PC-3 (cell line): ENCODE measurements at regions not wholly inside any gene's neighbourhood (a gene's known extent, or its start where the extent isn't known, plus 50 kb on each side); places are given as distances from the start of the nearest gene placed in this dataset.

ENCODE experiments used
- ATAC-seq: fragments of 200-7000 bp; cut with Tn5 transposase; 2 replicates; pipeline ENCODE4 v1.9.1; 2020; ENCODE audit warnings: mild to moderate bottlenecking, moderate library complexity
- BruUV-seq: library from RNA; stranded (reverse); fragments of 400-500 nt; replicated peaks from 2 replicates; lab custom pipeline; 2021; lab: Mats Ljungman, UMichigan
- CTCF ChIA-PET: fragments of 300-600 bp; sonication (Branson Sonifier 250); formaldehyde crosslinking; loops from one replicate; lab custom pipeline; 2022; ENCODE audit warnings: antibody characterized with exemption; lab: Charles Lee
- POLR2A ChIA-PET: fragments of 300-600 bp; sonication (Branson Sonifier 250); formaldehyde crosslinking; loops from one replicate; lab custom pipeline; 2022; ENCODE audit warnings: antibody characterized with exemption; ENCODE audit not compliant: unreplicated experiment; lab: Charles Lee
- DNase-seq: peaks from one replicate; pipeline ENCODE4 v3.0.0-alpha.2; 2015
- H2AFZ ChIP-seq: fragments of 300-600 bp; sonication (generic); 2 replicates; pipeline ENCODE4 v1.6.0; 2016; ENCODE audit warnings: antibody characterized with exemption, low read length
- H3F3A ChIP-seq: fragments of 300-600 bp; sonication (generic); one replicate; pipeline ENCODE4 v1.6.0; 2017; ENCODE audit warnings: antibody characterized with exemption, low read length, control low read depth, mild to moderate bottlenecking; ENCODE audit not compliant: unreplicated experiment
- H3K27ac ChIP-seq: fragments of 300-600 bp; sonication (generic); 2 replicates; pipeline ENCODE4 v1.5.1; 2016; ENCODE audit warnings: mild to moderate bottlenecking, low read length
- H3K27me3 ChIP-seq: fragments of 300-600 bp; sonication (generic); 2 replicates; pipeline ENCODE4 v1.6.1; 2016; ENCODE audit warnings: low read length, mixed read lengths
- H3K36me3 ChIP-seq: fragments of 300-600 bp; sonication (generic); 2 replicates; pipeline ENCODE4 v1.6.1; 2016; ENCODE audit warnings: low read depth, mixed run types, low read length, mixed read lengths
- H3K4me1 ChIP-seq: fragments of 300-600 bp; sonication (generic); 2 replicates; pipeline ENCODE4 v1.5.1; 2016; ENCODE audit warnings: low read length; ENCODE audit not compliant: insufficient read depth
- H3K4me2 ChIP-seq: fragments of 300-600 bp; sonication (generic); 2 replicates; pipeline ENCODE4 v1.6.0; 2016; ENCODE audit warnings: low read length
- H3K4me3 ChIP-seq: fragments of 300-600 bp; sonication (generic); 2 replicates; pipeline ENCODE4 v1.5.1; 2016; ENCODE audit warnings: mild to moderate bottlenecking, low read length, mixed read lengths
- H3K79me2 ChIP-seq: fragments of 300-600 bp; sonication (generic); 2 replicates; pipeline ENCODE4 v1.6.1; 2017; ENCODE audit warnings: low read length, mixed read lengths
- H3K9ac ChIP-seq: fragments of 300-600 bp; sonication (generic); 2 replicates; pipeline ENCODE4 v1.6.0; 2016; ENCODE audit warnings: mild to moderate bottlenecking, low read length
- H3K9me2 ChIP-seq: fragments of 300-600 bp; sonication (generic); replicated peaks from 2 replicates; pipeline ENCODE4 v1.6.1; 2016; ENCODE audit warnings: mixed run types, low read length, mixed read lengths
- H3K9me3 ChIP-seq: fragments of 300-600 bp; sonication (generic); 2 replicates; pipeline ENCODE4 v1.6.1; 2016; ENCODE audit warnings: low read length, mixed read lengths
- H4K20me1 ChIP-seq: fragments of 300-600 bp; sonication (generic); 2 replicates; pipeline ENCODE4 v1.6.1; 2016; ENCODE audit warnings: low read length, mixed read lengths
- EZH2 ChIP-seq: fragments of 300-600 bp; sonication (generic); IDR thresholded peaks from one replicate; pipeline ENCODE4 v1.6.1; 2017; ENCODE audit warnings: antibody characterized with exemption, mild to moderate bottlenecking, low read length; ENCODE audit not compliant: unreplicated experiment
- EZH2phosphoT487 ChIP-seq: fragments of 300-600 bp; sonication (generic); IDR thresholded peaks from 2 replicates; pipeline ENCODE4 v1.6.1; 2018; ENCODE audit warnings: mild to moderate bottlenecking, antibody characterized with exemption, low read length, borderline replicate concordance
- intact Hi-C: fragments of 100-400 bp; cut with micrococcal nuclease; formaldehyde crosslinking; loops from 2 replicates; pipeline ENCODE4 v1.9.0; 2023
- TF ChIP-seq, protein P1 (sequence below): fragments of 300-600 bp; sonication (generic); conservative IDR thresholded peaks from 2 replicates; pipeline ENCODE4 v1.5.1; 2017; ENCODE audit warnings: antibody characterized with exemption, low read depth, mild to moderate bottlenecking, low read length

DNA sequence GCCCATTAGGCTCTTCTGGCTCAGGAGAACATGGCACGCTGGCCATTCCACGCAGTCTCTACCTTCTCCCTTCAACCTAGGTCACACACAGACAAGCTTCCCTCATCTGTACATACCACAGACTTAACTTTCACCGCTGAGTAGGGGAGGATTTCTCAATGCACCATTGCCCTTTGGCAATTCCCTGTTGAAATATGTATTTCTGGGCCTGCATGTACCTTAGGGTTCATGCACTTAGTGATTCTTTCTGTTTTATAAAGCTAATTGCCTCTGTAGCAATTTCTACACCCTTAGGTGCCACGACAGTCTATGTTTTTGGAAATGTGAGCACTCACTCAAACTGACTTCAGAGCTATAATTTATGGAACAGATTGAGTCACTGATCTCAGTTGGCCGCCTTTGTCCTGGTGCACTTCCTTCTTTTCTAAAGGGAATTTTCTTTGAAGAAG, 253.8 kb upstream of the PRDM1 start:
- no peaks in the 10 kb centered on the region for H3K79me2 ChIP-seq
- no peak overlapping the region for H2AFZ ChIP-seq
- H3K4me2 ChIP-seq = no peak overlapping the region
- ChIA-PET CTCF (no interaction called here), POLR2A (no interaction called here)
- H3K4me3 ChIP-seq = no peak overlapping the region
- no peak overlapping the region for H3K9ac ChIP-seq
- BruUV-seq = no TSS peak
- no peak overlapping the region for H3K27ac ChIP-seq
- H4K20me1 ChIP-seq = no peaks in the 10 kb centered on the region
- H3K9me3 ChIP-seq = no peaks in the 10 kb centered on the region
- no peaks in the 10 kb centered on the region for H3F3A ChIP-seq
- peaks cover 8% of the 10 kb centered on the region for H3K4me1 ChIP-seq
- intact Hi-C loops = loop anchor here (10.0 kb wide), 1 partner anchor 98 kb away; no protein-coding TSS in a partner anchor
- DNase-seq (no peak), ATAC-seq (no peak)
- TF ChIP-seq EZH2 (no peak), EZH2phosphoT487 (no peak)
- TF ChIP-seq, protein P1, sequence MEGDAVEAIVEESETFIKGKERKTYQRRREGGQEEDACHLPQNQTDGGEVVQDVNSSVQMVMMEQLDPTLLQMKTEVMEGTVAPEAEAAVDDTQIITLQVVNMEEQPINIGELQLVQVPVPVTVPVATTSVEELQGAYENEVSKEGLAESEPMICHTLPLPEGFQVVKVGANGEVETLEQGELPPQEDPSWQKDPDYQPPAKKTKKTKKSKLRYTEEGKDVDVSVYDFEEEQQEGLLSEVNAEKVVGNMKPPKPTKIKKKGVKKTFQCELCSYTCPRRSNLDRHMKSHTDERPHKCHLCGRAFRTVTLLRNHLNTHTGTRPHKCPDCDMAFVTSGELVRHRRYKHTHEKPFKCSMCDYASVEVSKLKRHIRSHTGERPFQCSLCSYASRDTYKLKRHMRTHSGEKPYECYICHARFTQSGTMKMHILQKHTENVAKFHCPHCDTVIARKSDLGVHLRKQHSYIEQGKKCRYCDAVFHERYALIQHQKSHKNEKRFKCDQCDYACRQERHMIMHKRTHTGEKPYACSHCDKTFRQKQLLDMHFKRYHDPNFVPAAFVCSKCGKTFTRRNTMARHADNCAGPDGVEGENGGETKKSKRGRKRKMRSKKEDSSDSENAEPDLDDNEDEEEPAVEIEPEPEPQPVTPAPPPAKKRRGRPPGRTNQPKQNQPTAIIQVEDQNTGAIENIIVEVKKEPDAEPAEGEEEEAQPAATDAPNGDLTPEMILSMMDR = no peak
- H3K36me3 ChIP-seq = no peaks in the 10 kb centered on the region
- H3K9me2 ChIP-seq = no peaks in the 10 kb centered on the region
- H3K27me3 ChIP-seq = no peaks in the 10 kb centered on the region

DNA sequence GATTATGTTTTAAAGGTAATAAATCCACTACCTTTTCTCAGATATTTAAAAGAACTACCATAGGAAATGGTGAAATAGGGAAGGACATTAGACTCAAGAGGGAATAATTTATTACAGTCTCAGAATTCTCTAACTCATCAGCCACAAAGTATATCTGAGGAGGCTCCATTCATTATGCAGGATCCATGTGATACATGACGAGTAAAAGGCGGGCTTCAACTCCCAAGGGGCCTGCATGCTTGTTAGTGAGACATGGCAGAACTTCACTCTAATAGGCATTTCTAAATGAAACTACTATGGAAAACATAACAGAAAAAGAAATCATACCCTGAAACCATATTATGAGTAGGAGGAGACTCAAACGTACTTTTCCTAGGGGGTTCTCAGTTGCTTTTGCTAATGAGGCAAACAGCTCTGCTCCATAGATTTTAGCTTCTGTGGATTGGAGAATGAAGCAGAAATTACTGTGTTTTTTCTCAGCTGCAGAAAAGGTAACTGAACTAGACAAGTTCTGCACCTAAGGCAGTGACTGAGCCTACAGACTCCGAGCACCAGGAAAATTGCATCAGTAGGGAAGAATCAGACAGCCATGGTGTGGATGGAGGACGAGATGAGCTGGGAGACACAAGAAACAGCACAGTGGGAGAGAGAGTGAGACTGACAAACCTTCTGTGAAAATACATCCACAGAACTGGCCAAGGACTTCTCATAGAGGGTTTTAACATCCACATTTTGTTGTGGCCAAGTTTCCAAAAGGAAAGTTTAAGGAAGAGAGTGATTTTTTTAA, 254.6 kb upstream of the PRDM1 start:
- Histone ChIP-seq H3K79me2 (no peaks in the 10 kb centered on the region), H3K4me2 (no peak overlapping the region), H3K9ac (no peak overlapping the region), H3K27ac (no peak overlapping the region), H4K20me1 (no peaks in the 10 kb centered on the region), H3K4me3 (no peak overlapping the region), H3K9me3 (no peaks in the 10 kb centered on the region), H3K27me3 (no peaks in the 10 kb centered on the region), H3F3A (no peaks in the 10 kb centered on the region), H3K9me2 (no peaks in the 10 kb centered on the region), H3K4me1 (no peaks in the 10 kb centered on the region), H3K36me3 (no peaks in the 10 kb centered on the region), H2AFZ (no peak overlapping the region)
- CTCF ChIA-PET = no interaction called here
- TF ChIP-seq, protein P1 = no peak
- TF ChIP-seq EZH2 (no peak), EZH2phosphoT487 (no peak)
- intact Hi-C loops = loop anchor here (10.0 kb wide), 1 partner anchor 97 kb away; no protein-coding TSS in a partner anchor
- no peak for ATAC-seq
- POLR2A ChIA-PET = no interaction called here
- no TSS peak for BruUV-seq
- no peak for DNase-seq

DNA sequence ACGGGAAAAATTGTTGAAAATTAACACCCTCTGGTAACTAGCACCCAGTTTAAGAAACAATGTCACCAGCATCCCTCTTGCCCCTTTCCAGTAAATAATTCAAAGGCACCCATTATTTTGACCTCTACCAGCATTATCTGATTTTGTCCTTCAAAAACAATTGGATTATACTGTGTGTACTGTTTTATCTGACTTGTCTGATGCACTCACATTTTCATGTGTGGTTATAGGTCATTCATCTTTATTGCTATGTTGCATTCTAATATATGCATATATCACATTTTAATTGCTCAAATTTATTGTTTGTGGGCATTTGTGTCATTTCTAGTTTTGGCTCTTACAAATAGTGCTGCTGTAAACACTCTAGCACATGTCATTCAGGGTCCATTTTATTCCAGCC, 260.9 kb upstream of the PRDM1 start:
- Histone ChIP-seq H3K27me3 (no peaks in the 10 kb centered on the region), H3K4me2 (no peak overlapping the region), H3K4me3 (no peak overlapping the region), H3K9me2 (no peaks in the 10 kb centered on the region), H2AFZ (no peak overlapping the region), H4K20me1 (no peaks in the 10 kb centered on the region), H3K79me2 (no peaks in the 10 kb centered on the region), H3F3A (no peaks in the 10 kb centered on the region), H3K9ac (no peak overlapping the region), H3K9me3 (no peaks in the 10 kb centered on the region), H3K36me3 (no peaks in the 10 kb centered on the region), H3K4me1 (no peaks in the 10 kb centered on the region), H3K27ac (no peak overlapping the region)
- ATAC-seq (no peak), DNase-seq (no peak)
- no TSS peak for BruUV-seq
- CTCF ChIA-PET = no interaction called here
- TF ChIP-seq EZH2 = no peak
- no peak for TF ChIP-seq EZH2phosphoT487
- TF ChIP-seq, protein P1 = no peak
- intact Hi-C loops = no loop called here
- POLR2A ChIA-PET = interaction anchor here (0.7 kb wide), 1 partner anchor 504 kb away, joined by 3 read pairs; no protein-coding TSS in a partner anchor
